HepG2 (cell line): ENCODE measurements at regions not wholly inside any gene's neighbourhood (a gene's known extent, or its start where the extent isn't known, plus 50 kb on each side); places are given as distances from the start of the nearest gene placed in this dataset.

Experiments
- ATAC-seq: fragments of 200-7000 bp; cut with Tn5 transposase; 3 replicates; pipeline ENCODE4 v1.9.1; 2020; ENCODE audit warnings: mild to moderate bottlenecking, moderate library complexity
- BruUV-seq: library from RNA; stranded (reverse); fragments of 400-500 nt; replicated peaks from 2 replicates; lab custom pipeline; 2021; lab: Mats Ljungman, UMichigan
- CTCF ChIA-PET: fragments of 300-600 bp; formaldehyde crosslinking; extraction: SDS; loops from one replicate; lab custom pipeline; 2021; ENCODE audit warnings: low total read pairs, inconsistent platforms, low intra/inter-chr PET ratio; lab: Yijun Ruan, JAX
- POLR2A ChIA-PET: fragments of 350-600 bp; sonication (Branson Sonifier 250); formaldehyde crosslinking; loops from one replicate; lab custom pipeline; 2020; ENCODE audit warnings: antibody characterized with exemption, inconsistent platforms; lab: Yijun Ruan, JAX
- DNase-seq: peaks from one replicate; pipeline ENCODE4 v3.0.0-alpha.2; 2015; ENCODE audit warnings: low spot score
- FAIRE-seq: peaks from 3 replicates; lab custom pipeline; 2011; peaks lifted over from hg19 to GRCh38; lab: Jason Lieb, UNC
- H2AFZ ChIP-seq: one replicate; pipeline ENCODE4 v1.6.1; 2011; ENCODE audit warnings: low read length, inconsistent platforms
- H3K27ac ChIP-seq: fragments of 300-600 bp; 3 replicates; pipeline ENCODE4 v1.8.0; 2011; ENCODE audit warnings: mixed run types, mild to moderate bottlenecking, mixed read lengths, low read length, inconsistent platforms; ENCODE audit not compliant: insufficient read depth; ENCODE audit errors: extremely low read length
- H3K27me3 ChIP-seq, 2 experiments: fragments of 200-600 bp in 1 of 2; 2 replicates in 1 of 2; 3 replicates in 1 of 2; pipeline versions ENCODE4 v1.6.0 to v1.8.0; 2011; ENCODE audit warnings: low read length in 2 of 2, mild to moderate bottlenecking in 2 of 2, moderate library complexity in 2 of 2, inconsistent platforms in 1 of 2; ENCODE audit not compliant: insufficient read depth in 2 of 2, control insufficient read depth in 1 of 2
- H3K36me3 ChIP-seq, 2 experiments: fragments of 200-600 bp in 1 of 2; replicated peaks in 1 of 2; 2 replicates in 1 of 2; 3 replicates in 1 of 2; pipeline versions ENCODE4 v1.5.1 to v1.8.0; 2011; ENCODE audit warnings: low read length in 2 of 2, inconsistent platforms in 1 of 2; ENCODE audit not compliant: insufficient read depth in 2 of 2, control insufficient read depth in 1 of 2
- H3K4me1 ChIP-seq: 2 replicates; pipeline ENCODE4 v1.5.1; 2012; ENCODE audit warnings: low read length, inconsistent platforms; ENCODE audit not compliant: insufficient read depth
- H3K4me2 ChIP-seq: 2 replicates; pipeline ENCODE4 v1.6.0; 2011; ENCODE audit warnings: low read depth, low read length, inconsistent platforms
- H3K4me3 ChIP-seq, 3 experiments: fragments of 200-600 bp in 1 of 3; sonication (generic), shearing (Covaris generic) in 1 of 3; replicated peaks in 1 of 3; 2 replicates each; pipeline ENCODE4 v1.5.1; 2011 to 2016; ENCODE audit warnings: low read length in 3 of 3, inconsistent platforms in 2 of 3, low read depth in 2 of 3, mild to moderate bottlenecking in 2 of 3, control low read depth in 1 of 3, mixed read lengths in 1 of 3; ENCODE audit not compliant: insufficient read depth in 1 of 3
- H3K79me2 ChIP-seq: one replicate; pipeline ENCODE4 v1.6.1; 2011; ENCODE audit warnings: low read length, inconsistent platforms; ENCODE audit not compliant: insufficient read depth
- H3K9ac ChIP-seq: 2 replicates; pipeline ENCODE4 v1.6.0; 2011; ENCODE audit warnings: mild to moderate bottlenecking, low read depth, low read length, inconsistent platforms; ENCODE audit not compliant: insufficient read depth
- H3K9me3 ChIP-seq: 2 replicates; pipeline ENCODE4 v1.5.1; 2012; ENCODE audit warnings: mild to moderate bottlenecking, low read length
- H4K20me1 ChIP-seq: 2 replicates; pipeline ENCODE4 v1.6.0; 2011; ENCODE audit warnings: inconsistent platforms, mild to moderate bottlenecking, low read length, moderate library complexity; ENCODE audit not compliant: insufficient read depth
- HMG20A ChIP-seq: IDR thresholded peaks from 2 replicates; pipeline ENCODE4 v1.6.1; 2016; ENCODE audit warnings: borderline replicate concordance
- KDM2A ChIP-seq: sonication (generic); formaldehyde crosslinking; IDR thresholded peaks from 2 replicates; pipeline ENCODE4 v1.4.0; 2020; ENCODE audit warnings: low read depth, missing genetic modification reagents, borderline replicate concordance
- ONECUT2 ChIP-seq: sonication (generic); formaldehyde crosslinking; IDR thresholded peaks from 2 replicates; pipeline ENCODE4 v1.4.0; 2020; ENCODE audit warnings: missing genetic modification reagents
- RFX5 ChIP-seq: IDR thresholded peaks from 2 replicates; pipeline ENCODE4 v1.6.1; 2011; ENCODE audit warnings: low read depth, low read length, improper control_type of control experiment
- SOX5 ChIP-seq: IDR thresholded peaks from 2 replicates; pipeline ENCODE4 v1.6.1; 2016; ENCODE audit warnings: borderline replicate concordance
- SP4 ChIP-seq: sonication (generic); formaldehyde crosslinking; IDR thresholded peaks from 2 replicates; pipeline ENCODE4 v1.8.1; 2023; ENCODE audit warnings: mild to moderate bottlenecking, missing genetic modification reagents
- ZNF766 ChIP-seq: sonication (generic); formaldehyde crosslinking; IDR thresholded peaks from 2 replicates; pipeline ENCODE4 v1.5.0; 2020; ENCODE audit warnings: missing genetic modification reagents, borderline replicate concordance
- ZNF878 ChIP-seq: sonication (generic); formaldehyde crosslinking; IDR thresholded peaks from 2 replicates; pipeline ENCODE4 v1.8.1; 2023; ENCODE audit warnings: mild to moderate bottlenecking, missing genetic modification reagents, moderate library complexity
- whole genome bisulfite sequencing: methylation state at CpG from one replicate; pipeline ENCODE4 v1.1.6; 2017; ENCODE audit warnings: low lambda C conversion rate; 5-methylcytosine and 5-hydroxymethylcytosine counted together
- in situ Hi-C: cut with HindIII; loops from 2 replicates; pipeline ENCODE4 v1.10.0; 2017; ENCODE audit warnings: low pct_unique_long_range_greater_than_20kb; ENCODE audit not compliant: extremely low pct_ligation_motif_present
- intact Hi-C: fragments of 100-400 bp; cut with micrococcal nuclease; formaldehyde crosslinking; loops from one replicate; pipeline ENCODE4 v1.10.0; 2022; ENCODE audit not compliant: unreplicated experiment
- TF ChIP-seq, protein P1 (sequence below): sonication (generic); formaldehyde crosslinking; IDR thresholded peaks from 2 replicates; pipeline ENCODE4 v1.4.0; 2020; ENCODE audit warnings: missing genetic modification reagents, borderline replicate concordance

DNA sequence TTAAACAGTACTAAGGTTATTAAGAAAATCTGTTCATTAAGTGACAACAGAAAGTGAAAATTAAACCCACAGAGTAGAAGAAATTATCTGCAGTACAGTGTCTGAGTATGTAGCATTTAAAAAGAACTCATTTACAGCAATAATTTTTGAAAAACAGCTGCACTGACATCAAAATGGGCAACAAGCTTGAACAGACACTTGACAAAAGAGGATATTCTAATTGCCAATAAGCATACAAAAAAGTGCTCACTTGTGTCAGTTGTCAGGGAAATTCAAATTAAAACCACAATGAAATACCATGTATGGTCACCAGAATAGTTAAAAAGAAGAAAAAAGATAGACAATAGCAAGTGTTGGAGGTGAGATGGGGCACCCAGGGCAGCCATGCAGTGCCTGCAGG is 93.3 kb upstream of the LINC01488 start:
- Histone ChIP-seq H3K36me3 (no peaks in the 10 kb centered on the region), H3K4me3 (no peak overlapping the region), H2AFZ (no peak overlapping the region), H3K79me2 (no peaks in the 10 kb centered on the region)
- POLR2A ChIA-PET = no interaction called here
- BruUV-seq = no TSS peak
- ATAC-seq (no peak), FAIRE-seq (no peak)
- no peak for TF ChIP-seq KDM2A
- TF ChIP-seq ZNF878 (CRISPR knock-in tag) = no peak
- TF ChIP-seq, protein P1, sequence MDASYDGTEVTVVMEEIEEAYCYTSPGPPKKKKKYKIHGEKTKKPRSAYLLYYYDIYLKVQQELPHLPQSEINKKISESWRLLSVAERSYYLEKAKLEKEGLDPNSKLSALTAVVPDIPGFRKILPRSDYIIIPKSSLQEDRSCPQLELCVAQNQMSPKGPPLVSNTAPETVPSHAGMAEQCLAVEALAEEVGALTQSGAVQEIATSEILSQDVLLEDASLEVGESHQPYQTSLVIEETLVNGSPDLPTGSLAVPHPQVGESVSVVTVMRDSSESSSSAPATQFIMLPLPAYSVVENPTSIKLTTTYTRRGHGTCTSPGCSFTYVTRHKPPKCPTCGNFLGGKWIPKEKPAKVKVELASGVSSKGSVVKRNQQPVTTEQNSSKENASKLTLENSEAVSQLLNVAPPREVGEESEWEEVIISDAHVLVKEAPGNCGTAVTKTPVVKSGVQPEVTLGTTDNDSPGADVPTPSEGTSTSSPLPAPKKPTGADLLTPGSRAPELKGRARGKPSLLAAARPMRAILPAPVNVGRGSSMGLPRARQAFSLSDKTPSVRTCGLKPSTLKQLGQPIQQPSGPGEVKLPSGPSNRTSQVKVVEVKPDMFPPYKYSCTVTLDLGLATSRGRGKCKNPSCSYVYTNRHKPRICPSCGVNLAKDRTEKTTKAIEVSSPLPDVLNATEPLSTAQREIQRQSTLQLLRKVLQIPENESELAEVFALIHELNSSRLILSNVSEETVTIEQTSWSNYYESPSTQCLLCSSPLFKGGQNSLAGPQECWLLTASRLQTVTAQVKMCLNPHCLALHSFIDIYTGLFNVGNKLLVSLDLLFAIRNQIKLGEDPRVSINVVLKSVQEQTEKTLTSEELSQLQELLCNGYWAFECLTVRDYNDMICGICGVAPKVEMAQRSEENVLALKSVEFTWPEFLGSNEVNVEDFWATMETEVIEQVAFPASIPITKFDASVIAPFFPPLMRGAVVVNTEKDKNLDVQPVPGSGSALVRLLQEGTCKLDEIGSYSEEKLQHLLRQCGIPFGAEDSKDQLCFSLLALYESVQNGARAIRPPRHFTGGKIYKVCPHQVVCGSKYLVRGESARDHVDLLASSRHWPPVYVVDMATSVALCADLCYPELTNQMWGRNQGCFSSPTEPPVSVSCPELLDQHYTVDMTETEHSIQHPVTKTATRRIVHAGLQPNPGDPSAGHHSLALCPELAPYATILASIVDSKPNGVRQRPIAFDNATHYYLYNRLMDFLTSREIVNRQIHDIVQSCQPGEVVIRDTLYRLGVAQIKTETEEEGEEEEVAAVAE = no peak
- TF ChIP-seq, all 625 proteins: peak for 0
- Histone ChIP-seq H4K20me1 (no peaks in the 10 kb centered on the region), H3K27me3 (peaks cover 3 to 40% of the 10 kb centered on the region in 2 experiments; a peak in 4 of 5 replicates), H3K9me3 (peaks cover 9% of the 10 kb centered on the region), H3K4me2 (no peak overlapping the region), H3K27ac (no peak overlapping the region), H3K4me1 (0 out of 2 replicates have a peak, but pooled peaks cover 10% of the 10 kb centered on the region), H3K9ac (no peak overlapping the region)
- no peak for DNase-seq
- CTCF ChIA-PET = no interaction called here
- in situ Hi-C loops (no loop called here), intact Hi-C loops (no loop called here)

- intact Hi-C loops = no loop called here
- BruUV-seq = no TSS peak
- no peak overlapping the region for H3K27ac ChIP-seq
- CTCF ChIA-PET = no interaction called here
- FAIRE-seq = no peak
- H3K9me3 ChIP-seq = peaks cover 9% of the 10 kb centered on the region
- no peak overlapping the region for H3K9ac ChIP-seq
- in situ Hi-C loops = no loop called here
- no peaks in the 10 kb centered on the region for H3K79me2 ChIP-seq
- no peaks in the 10 kb centered on the region for H3K36me3 ChIP-seq
- POLR2A ChIA-PET = no interaction called here
- TF ChIP-seq ONECUT2 (CRISPR knock-in tag) (no peak), SOX5 (CRISPR knock-in tag) (no peak), RFX5 (0 out of 2 replicates have a peak, but pooled peaks have one; percentile 23), ZNF766 (no peak), HMG20A (no peak), SP4 (CRISPR knock-in tag) (no peak)
- TF ChIP-seq, all 625 proteins: peak for 1
- no peak for ATAC-seq
- H3K4me2 ChIP-seq = no peak overlapping the region
- H4K20me1 ChIP-seq = no peaks in the 10 kb centered on the region
- H3K4me3 ChIP-seq = no peak overlapping the region
- H3K27me3 ChIP-seq = peaks cover 3 to 39% of the 10 kb centered on the region in 2 experiments; a peak in 4 of 5 replicates
- 9% methylated on average over 2 of the region's 2 CpGs for WGBS
- H3K4me1 ChIP-seq = 0 out of 2 replicates have a peak, but pooled peaks cover 10% of the 10 kb centered on the region
- no peak overlapping the region for H2AFZ ChIP-seq
- DNase-seq = no peak
These were observed 92.8 kb upstream of the LINC01488 start for GRCh38 chr11:69388661-69389060.
